IMR-90 (cell line): ENCODE measurements at regions not wholly inside any gene's neighbourhood (a gene's known extent, or its start where the extent isn't known, plus 50 kb on each side); places are given as distances from the start of the nearest gene placed in this dataset.

Experiments
- ATAC-seq: fragments of 200-7000 bp; cut with Tn5 transposase; 2 replicates; pipeline ENCODE4 v1.9.1; 2020; ENCODE audit warnings: low read depth, mild to moderate bottlenecking, moderate library complexity
- BruUV-seq: library from RNA; stranded (reverse); fragments of 400-500 nt; replicated peaks from 2 replicates; lab custom pipeline; 2021; lab: Mats Ljungman, UMichigan
- CTCF ChIA-PET: fragments of 300-600 bp; formaldehyde crosslinking; extraction: SDS; loops from one replicate; lab custom pipeline; 2021; ENCODE audit warnings: antibody characterized with exemption; lab: Yijun Ruan, JAX
- POLR2A ChIA-PET: fragments of 300-600 bp; sonication (Branson Sonifier 250); formaldehyde crosslinking; loops from one replicate; lab custom pipeline; 2022; ENCODE audit warnings: antibody characterized with exemption; ENCODE audit not compliant: unreplicated experiment; lab: Charles Lee
- DNase-seq: peaks from one replicate; pipeline ENCODE4 v3.0.0; 2013
- H2AFZ ChIP-seq: replicated peaks from 2 replicates; pipeline ENCODE3; 2013; ENCODE audit warnings: low read length, mild to moderate bottlenecking; ENCODE audit not compliant: poor library complexity
- H2AK5ac ChIP-seq: 2 replicates; pipeline ENCODE4 v1.6.1; 2013; ENCODE audit warnings: low read depth, low read length, inconsistent platforms
- H2AK9ac ChIP-seq: replicated peaks from 2 replicates; pipeline ENCODE3; 2013; ENCODE audit warnings: mild to moderate bottlenecking, low read depth, low read length, moderate library complexity; ENCODE audit not compliant: poor library complexity
- H2BK120ac ChIP-seq: 2 replicates; pipeline ENCODE4 v1.6.1; 2013; ENCODE audit warnings: low read depth, low read length, inconsistent platforms
- H2BK15ac ChIP-seq: 3 replicates; pipeline ENCODE4 v1.6.1; 2013; ENCODE audit warnings: low read depth, low read length, inconsistent platforms
- H2BK20ac ChIP-seq: 2 replicates; pipeline ENCODE4 v1.6.1; 2013; ENCODE audit warnings: low read depth, mild to moderate bottlenecking, inconsistent platforms, low read length, moderate library complexity
- H2BK5ac ChIP-seq: 2 replicates; pipeline ENCODE4 v1.6.1; 2013; ENCODE audit warnings: mild to moderate bottlenecking, low read depth, low read length, inconsistent platforms; ENCODE audit not compliant: poor library complexity, severe bottlenecking
- H3K14ac ChIP-seq: replicated peaks from 2 replicates; pipeline ENCODE4 v1.6.1; 2013; ENCODE audit warnings: low read depth, low read length, inconsistent platforms
- H3K18ac ChIP-seq: 2 replicates; pipeline ENCODE4 v1.6.1; 2013; ENCODE audit warnings: low read depth, low read length, control low read depth
- H3K23ac ChIP-seq: 2 replicates; pipeline ENCODE4 v1.6.1; 2013; ENCODE audit warnings: low read depth, low read length, inconsistent platforms
- H3K27ac ChIP-seq: 2 replicates; pipeline ENCODE4 v1.5.1; 2013; ENCODE audit warnings: mild to moderate bottlenecking, control low read depth, low read length; ENCODE audit not compliant: insufficient read depth
- H3K27me3 ChIP-seq: 2 replicates; pipeline ENCODE4 v1.6.1; 2013; ENCODE audit warnings: low read length; ENCODE audit not compliant: control insufficient read depth, insufficient read depth
- H3K36me3 ChIP-seq: 2 replicates; pipeline ENCODE4 v1.6.1; 2013; ENCODE audit warnings: low read length, mixed read lengths; ENCODE audit not compliant: control insufficient read depth, insufficient read depth
- H3K4ac ChIP-seq: 2 replicates; pipeline ENCODE4 v1.6.1; 2013; ENCODE audit warnings: low read depth, low read length, inconsistent platforms
- H3K4me1 ChIP-seq: 2 replicates; pipeline ENCODE4 v1.6.1; 2013; ENCODE audit warnings: low read length, mixed read lengths; ENCODE audit not compliant: control insufficient read depth, insufficient read depth
- H3K4me2 ChIP-seq: 2 replicates; pipeline ENCODE4 v1.6.1; 2013; ENCODE audit warnings: low read depth, mild to moderate bottlenecking, control low read depth, low read length, moderate library complexity
- H3K4me3 ChIP-seq: 2 replicates; pipeline ENCODE4 v1.5.1; 2013; ENCODE audit warnings: low read depth, mild to moderate bottlenecking, control low read depth, low read length, moderate library complexity; ENCODE audit not compliant: insufficient read depth
- H3K56ac ChIP-seq: 2 replicates; pipeline ENCODE4 v1.6.1; 2013; ENCODE audit warnings: low read length, inconsistent platforms; ENCODE audit not compliant: insufficient read depth; ENCODE audit errors: extremely low read depth
- H3K79me1 ChIP-seq, 2 experiments: 2 replicates each; pipeline ENCODE4 v1.6.1; 2013; ENCODE audit warnings: low read length in 2 of 2, inconsistent platforms in 1 of 2, low read depth in 1 of 2
- H3K9ac ChIP-seq: 2 replicates; pipeline ENCODE4 v1.6.1; 2013; ENCODE audit warnings: low read depth, low read length, control low read depth
- H3K9me1 ChIP-seq: 2 replicates; pipeline ENCODE4 v1.6.1; 2013; ENCODE audit warnings: low read length, inconsistent platforms; ENCODE audit not compliant: insufficient read depth
- H3K9me3 ChIP-seq: 2 replicates; pipeline ENCODE4 v1.6.1; 2013; ENCODE audit warnings: low read length; ENCODE audit not compliant: control insufficient read depth, insufficient read depth
- H4K20me1 ChIP-seq: 2 replicates; pipeline ENCODE4 v1.6.1; 2013; ENCODE audit warnings: low read length, inconsistent platforms; ENCODE audit not compliant: insufficient read depth
- H4K5ac ChIP-seq: 2 replicates; pipeline ENCODE4 v1.6.1; 2013; ENCODE audit warnings: mild to moderate bottlenecking, low read depth, low read length, control low read depth
- H4K8ac ChIP-seq, 2 experiments: 2 replicates each; pipeline ENCODE4 v1.6.1; 2013; ENCODE audit warnings: low read depth in 2 of 2, low read length in 2 of 2, control low read depth in 1 of 2, inconsistent platforms in 1 of 2
- H4K91ac ChIP-seq: 2 replicates; pipeline ENCODE4 v1.6.1; 2013; ENCODE audit warnings: low read depth, low read length, inconsistent platforms; ENCODE audit not compliant: insufficient read depth
- BHLHE40 ChIP-seq: fragments of 150-350 bp; IDR thresholded peaks from 2 replicates; pipeline ENCODE4 v1.6.1; 2016; ENCODE audit warnings: mild to moderate bottlenecking, low read depth, low read length
- CHD1 ChIP-seq: IDR thresholded peaks from 2 replicates; pipeline ENCODE4 v1.6.1; 2012; ENCODE audit warnings: low read depth, low read length, improper control_type of control experiment
- CTCF ChIP-seq: conservative IDR thresholded peaks from 2 replicates; pipeline ENCODE4 v1.5.1; 2012; ENCODE audit warnings: mild to moderate bottlenecking, low read depth, low read length, improper control_type of control experiment
- MAFK ChIP-seq: IDR thresholded peaks from 2 replicates; pipeline ENCODE4 v1.6.1; 2012; ENCODE audit warnings: low read depth, low read length, improper control_type of control experiment
- MXI1 ChIP-seq: IDR thresholded peaks from 2 replicates; pipeline ENCODE4 v1.6.1; 2012; ENCODE audit warnings: low read depth, mild to moderate bottlenecking, low read length, moderate library complexity, borderline replicate concordance
- NFE2L2 ChIP-seq: fragments of 150-350 bp; IDR thresholded peaks from 2 replicates; pipeline ENCODE4 v1.6.1; 2016; ENCODE audit warnings: low read depth, mild to moderate bottlenecking, low read length
- RAD21 ChIP-seq: IDR thresholded peaks from 2 replicates; pipeline ENCODE4 v1.6.1; 2012; ENCODE audit warnings: low read length, improper control_type of control experiment
- RCOR1 ChIP-seq: IDR thresholded peaks from 2 replicates; pipeline ENCODE4 v1.6.1; 2012; ENCODE audit warnings: mild to moderate bottlenecking, low read length, improper control_type of control experiment; ENCODE audit not compliant: insufficient replicate concordance
- RFX5 ChIP-seq: IDR thresholded peaks from 2 replicates; pipeline ENCODE4 v1.8.0; 2012; ENCODE audit warnings: low read depth, mild to moderate bottlenecking, low read length, moderate library complexity
- SMC3 ChIP-seq: fragments of 150-350 bp; IDR thresholded peaks from 2 replicates; pipeline ENCODE4 v1.6.1; 2016; ENCODE audit warnings: low read depth, mild to moderate bottlenecking, antibody characterized with exemption, low read length, moderate library complexity
- WGBS, 2 experiments: methylation state at CpG; one replicate each; pipeline versions ENCODE4 v1.1.5 to v1.1.7; 2013; ENCODE audit warnings: missing lambda C conversion rate in 2 of 2; ENCODE audit not compliant: insufficient read length in 1 of 2; ENCODE audit errors: extremely low coverage in 2 of 2; 5-methylcytosine and 5-hydroxymethylcytosine counted together
- dilution Hi-C: fragments of 300-500 bp; cut with HindIII; formaldehyde crosslinking; loops from one replicate; pipeline ENCODE4 v1.14.3; 2018; ENCODE audit warnings: low sequenced_read_pairs; ENCODE audit not compliant: unreplicated experiment
- in situ Hi-C: fragments of 300-500 bp; cut with MboI; formaldehyde crosslinking; loops from 3 replicates; pipeline ENCODE4 v1.14.3; 2019; ENCODE audit warnings: low sequenced_read_pairs, inconsistent platforms, mixed read lengths
- intact Hi-C: fragments of 100-400 bp; cut with micrococcal nuclease; formaldehyde crosslinking; loops from 2 replicates; pipeline ENCODE4 v1.10.0; 2022

DNA sequence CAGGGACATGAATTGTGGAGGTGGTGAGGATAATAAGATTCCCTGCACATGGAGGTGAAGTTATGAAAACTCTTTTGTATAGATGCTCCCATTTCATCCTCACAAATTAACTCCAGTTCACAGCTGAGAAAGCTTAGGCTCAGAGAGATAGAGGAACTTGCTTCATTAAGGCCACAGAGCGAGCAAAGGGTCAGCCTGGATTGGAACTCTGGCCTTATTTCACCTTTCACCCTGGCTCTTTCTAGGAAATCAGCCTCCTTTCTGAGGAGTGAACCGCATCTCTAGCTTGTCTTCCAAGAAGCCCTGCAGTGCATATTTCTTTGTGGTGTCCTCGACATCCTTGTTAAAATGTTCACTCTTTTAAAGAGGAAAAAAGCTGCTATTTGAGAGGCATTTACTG is 58.0 kb upstream of the SLC25A26 start:
- no TSS peak for BruUV-seq
- Histone ChIP-seq H3K9ac (no peak overlapping the region), H3K14ac (no peak overlapping the region), H3K56ac (no peak overlapping the region), H3K9me1 (no peaks in the 10 kb centered on the region), H3K18ac (no peak overlapping the region), H3K27ac (no peak overlapping the region), H4K5ac (no peak overlapping the region), H3K4me2 (no peak overlapping the region), H3K36me3 (no peaks in the 10 kb centered on the region), H2BK120ac (no peak overlapping the region), H4K20me1 (no peaks in the 10 kb centered on the region), H3K9me3 (no peaks in the 10 kb centered on the region), H3K4ac (no peak overlapping the region), H3K23ac (no peak overlapping the region), H3K4me3 (no peak overlapping the region), H2BK5ac (no peak overlapping the region), H2AFZ (no peak overlapping the region), H2BK20ac (no peak overlapping the region), H3K4me1 (no peaks in the 10 kb centered on the region), H4K91ac (no peak overlapping the region), H2AK9ac (no peak overlapping the region), H2AK5ac (no peak overlapping the region), H4K8ac (no peak overlapping the region), H2BK15ac (no peak overlapping the region), H3K79me1 (no peaks in the 10 kb centered on the region), H3K27me3 (peaks cover 24% of the 10 kb centered on the region)
- dilution Hi-C loops (no loop called here), intact Hi-C loops (no loop called here), in situ Hi-C loops (no loop called here)
- POLR2A ChIA-PET = no interaction called here
- TF ChIP-seq RCOR1 = no peak
- no peak for TF ChIP-seq BHLHE40
- TF ChIP-seq RFX5 = no peak
- no peak for TF ChIP-seq NFE2L2
- no peak for TF ChIP-seq SMC3
- TF ChIP-seq RAD21 = no peak
- TF ChIP-seq MXI1 = no peak
- no peak for TF ChIP-seq CTCF
- no peak for TF ChIP-seq CHD1
- no peak for TF ChIP-seq MAFK
- 75% methylated on average over 1 of the region's 3 CpGs; no CpG with 5 or more reads in 1 of the 2 experiments for WGBS, 2 experiments
- CTCF ChIA-PET = no interaction called here
- DNase-seq (no peak), ATAC-seq (no peak)
